Gastrocnemius medialis (tissue), 4 donors: ENCODE measurements at regions not wholly inside any gene's neighbourhood (a gene's known extent, or its start where the extent isn't known, plus 50 kb on each side); places are given as distances from the start of the nearest gene placed in this dataset.

Source experiments
- POLR2A ChIP-seq, 2 donors: fragments of 450-650 bp; IDR thresholded peaks; one replicate each; pipeline ENCODE4 v1.6.1; 2017; ENCODE audit warnings: antibody characterized with exemption in 2 of 2, mild to moderate bottlenecking in 2 of 2, moderate library complexity in 2 of 2
- TF ChIP-seq, protein P1 (sequence below), 5 experiments: fragments of 450-650 bp in 3 of 5; fragments of 200-600 bp in 2 of 5; sonication (generic) in 2 of 5; IDR thresholded peaks in 4 of 5; conservative IDR thresholded peaks in 1 of 5; 1 replicate in 4 of 5; 2 replicates in 1 of 5; pipeline ENCODE4 v1.5.1; 2016 to 2019; ENCODE audit warnings: antibody characterized with exemption in 5 of 5, mild to moderate bottlenecking in 3 of 5, moderate library complexity in 3 of 5

DNA sequence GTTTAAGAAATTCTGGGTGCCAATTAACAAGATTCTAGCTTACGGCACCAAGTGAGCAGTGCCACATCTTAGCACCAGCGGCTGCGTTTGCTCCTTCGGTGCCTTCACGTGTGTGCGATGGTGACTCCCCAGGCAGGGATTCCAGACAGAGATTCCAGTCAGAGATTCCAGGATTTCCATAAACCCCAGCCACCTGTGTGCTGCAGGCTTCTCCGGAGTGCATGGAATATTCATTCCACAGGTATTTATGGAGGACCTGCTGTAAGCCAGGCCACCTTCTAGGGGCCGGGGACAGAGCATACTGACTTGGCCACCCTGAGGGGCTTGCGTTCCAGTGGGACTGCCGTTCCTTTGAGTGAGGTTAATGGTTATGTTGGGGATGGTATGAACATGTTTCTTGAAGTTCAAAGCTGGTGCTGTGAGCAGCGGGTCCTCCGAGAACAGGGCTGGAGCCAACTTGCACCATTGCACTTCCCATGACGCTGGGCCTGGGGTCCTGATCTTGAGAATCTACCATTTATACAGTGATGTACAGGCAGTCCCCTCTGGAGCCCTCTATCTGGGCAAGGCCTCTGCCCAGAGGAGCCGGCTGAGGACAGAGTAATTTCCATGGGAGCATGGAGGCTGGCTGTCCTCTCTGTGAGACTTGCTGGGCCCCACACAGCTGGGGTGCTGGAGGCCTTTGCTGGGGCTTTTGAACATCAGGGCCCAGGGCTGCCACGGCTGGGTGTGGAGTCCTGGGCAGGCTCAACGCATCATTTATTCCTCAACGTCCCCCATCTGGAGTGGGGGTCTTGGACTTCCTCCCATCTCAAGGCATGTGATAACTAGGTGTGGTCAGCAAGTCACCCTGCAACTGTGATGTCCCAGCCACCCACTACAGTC lies 58.8 kb upstream of the AJAP1 start:
- TF ChIP-seq, protein P1, sequence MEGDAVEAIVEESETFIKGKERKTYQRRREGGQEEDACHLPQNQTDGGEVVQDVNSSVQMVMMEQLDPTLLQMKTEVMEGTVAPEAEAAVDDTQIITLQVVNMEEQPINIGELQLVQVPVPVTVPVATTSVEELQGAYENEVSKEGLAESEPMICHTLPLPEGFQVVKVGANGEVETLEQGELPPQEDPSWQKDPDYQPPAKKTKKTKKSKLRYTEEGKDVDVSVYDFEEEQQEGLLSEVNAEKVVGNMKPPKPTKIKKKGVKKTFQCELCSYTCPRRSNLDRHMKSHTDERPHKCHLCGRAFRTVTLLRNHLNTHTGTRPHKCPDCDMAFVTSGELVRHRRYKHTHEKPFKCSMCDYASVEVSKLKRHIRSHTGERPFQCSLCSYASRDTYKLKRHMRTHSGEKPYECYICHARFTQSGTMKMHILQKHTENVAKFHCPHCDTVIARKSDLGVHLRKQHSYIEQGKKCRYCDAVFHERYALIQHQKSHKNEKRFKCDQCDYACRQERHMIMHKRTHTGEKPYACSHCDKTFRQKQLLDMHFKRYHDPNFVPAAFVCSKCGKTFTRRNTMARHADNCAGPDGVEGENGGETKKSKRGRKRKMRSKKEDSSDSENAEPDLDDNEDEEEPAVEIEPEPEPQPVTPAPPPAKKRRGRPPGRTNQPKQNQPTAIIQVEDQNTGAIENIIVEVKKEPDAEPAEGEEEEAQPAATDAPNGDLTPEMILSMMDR (IDR thresholded peaks at IDR 0.05 in 4 of 5, conservative IDR thresholded peaks at IDR 0.05 in 1 of 5), result no peak
- TF ChIP-seq POLR2A (IDR thresholded peaks at IDR 0.05), result no peak
